BE2C (cell line): ENCODE measurements at regions not wholly inside any gene's neighbourhood (a gene's known extent, or its start where the extent isn't known, plus 50 kb on each side); places are given as distances from the start of the nearest gene placed in this dataset.
A peak's percentile ranks its signal among the peaks of the same experiment; 100 is the strongest.

Source experiments
- DNase-seq: peaks from one replicate; pipeline ENCODE4 v3.0.0-alpha.2; 2020
- H3K27me3 ChIP-seq: fragments of 250-450 bp; sonication (Bioruptor Pico); 2 replicates; pipeline ENCODE4 v1.5.1; 2020; ENCODE audit warnings: mild to moderate bottlenecking
- H3K36me3 ChIP-seq: fragments of 250-450 bp; sonication (Bioruptor Pico); 2 replicates; pipeline ENCODE4 v1.5.1; 2020; ENCODE audit warnings: mild to moderate bottlenecking
- H3K4me1 ChIP-seq: fragments of 250-450 bp; sonication (Bioruptor Pico); 2 replicates; pipeline ENCODE4 v1.5.1; 2020
- H3K4me3 ChIP-seq: 2 replicates; pipeline ENCODE4 v1.5.1; 2011; ENCODE audit warnings: low read depth, low read length
- H3K9me3 ChIP-seq: fragments of 250-450 bp; sonication (Bioruptor Pico); 2 replicates; pipeline ENCODE4 v1.5.1; 2020
- CTCF ChIP-seq: IDR thresholded peaks from 2 replicates; pipeline ENCODE4 v1.5.1; 2012; ENCODE audit warnings: mild to moderate bottlenecking, low read depth, low read length

DNA sequence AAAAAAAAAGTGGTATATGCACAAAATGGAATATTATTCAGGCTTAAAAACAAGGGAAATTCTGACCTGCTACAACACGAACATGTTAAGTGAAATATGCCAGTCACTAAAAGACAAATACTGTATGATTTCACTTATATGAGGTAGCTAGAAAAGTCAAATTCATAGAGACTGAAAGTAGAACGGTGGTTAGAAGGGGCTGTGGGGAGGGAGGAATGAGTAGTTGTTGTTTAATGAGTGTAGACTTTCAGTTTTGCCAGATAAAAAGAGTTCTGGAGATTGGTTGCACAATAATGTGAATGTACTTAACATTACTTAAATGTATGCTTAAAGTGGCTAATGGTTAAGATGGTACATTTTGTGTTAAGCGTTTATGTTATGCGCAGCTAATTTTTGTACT lies 79.5 kb upstream of the IL12B start:
- no peak for TF ChIP-seq CTCF
- peaks cover 40% of the 10 kb centered on the region for H3K27me3 ChIP-seq
- no peak overlapping the region for H3K4me3 ChIP-seq
- no peak for DNase-seq
- no peaks in the 10 kb centered on the region for H3K4me1 ChIP-seq
- H3K9me3 ChIP-seq = no peaks in the 10 kb centered on the region
- no peaks in the 10 kb centered on the region for H3K36me3 ChIP-seq

DNA sequence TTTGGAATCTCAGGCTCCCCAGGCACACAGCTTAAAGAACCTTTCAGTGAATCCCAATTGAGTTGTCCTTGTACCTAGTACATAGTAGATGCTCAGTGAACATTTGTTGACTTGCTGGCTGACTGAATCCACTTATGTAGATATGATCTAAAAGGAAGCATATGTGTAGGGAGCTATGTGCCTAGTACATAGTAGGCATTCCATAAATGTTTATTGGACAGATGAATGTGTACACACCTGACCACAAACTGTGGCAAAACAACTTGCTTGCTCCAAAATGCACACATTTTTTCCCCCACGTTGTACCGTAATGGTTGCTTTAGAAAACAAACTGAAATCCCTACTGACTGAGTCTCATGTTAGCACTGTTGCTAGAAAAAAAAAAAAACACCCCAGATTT lies 80.2 kb upstream of the IL12B start:
- Histone ChIP-seq H3K4me3 (no peak overlapping the region), H3K36me3 (no peaks in the 10 kb centered on the region), H3K9me3 (no peaks in the 10 kb centered on the region), H3K4me1 (no peaks in the 10 kb centered on the region), H3K27me3 (peaks cover 34% of the 10 kb centered on the region)
- DNase-seq = no peak
- no peak for TF ChIP-seq CTCF

GRCh38 chr5:159411115-159411514 lies 80.8 kb upstream of the IL12B start:
- no peak overlapping the region for H3K4me3 ChIP-seq
- H3K9me3 ChIP-seq = no peaks in the 10 kb centered on the region
- H3K36me3 ChIP-seq = no peaks in the 10 kb centered on the region
- DNase-seq = no peak
- H3K27me3 ChIP-seq = peaks cover 27% of the 10 kb centered on the region
- no peak for TF ChIP-seq CTCF
- no peaks in the 10 kb centered on the region for H3K4me1 ChIP-seq

- H3K4me1 ChIP-seq = no peaks in the 10 kb centered on the region
- no peak for DNase-seq
- no peak for TF ChIP-seq CTCF
Measured at GRCh38 chr5:159412284-159413046, 82.2 kb upstream of the IL12B start.

GRCh38 chr5:159414021-159414420 lies 83.7 kb upstream of the IL12B start:
- TF ChIP-seq CTCF = no peak
- Histone ChIP-seq H3K9me3 (no peaks in the 10 kb centered on the region), H3K27me3 (peaks cover 4% of the 10 kb centered on the region; the same call in 1 of the 2 replicates), H3K4me3 (no peak overlapping the region), H3K4me1 (no peaks in the 10 kb centered on the region), H3K36me3 (no peaks in the 10 kb centered on the region)
- no peak for DNase-seq

More at GRCh38 chr5:159412284-159413046, 82.2 kb upstream of the IL12B start:
- Histone ChIP-seq H3K36me3 (no peaks in the 10 kb centered on the region), H3K4me3 (no peak overlapping the region), H3K27me3 (peaks cover 14% of the 10 kb centered on the region; the same call in 1 of the 2 replicates), H3K9me3 (no peaks in the 10 kb centered on the region)

- peak overlapping the region; percentile 22; the same call in 1 of the 2 replicates for H3K4me3 ChIP-seq
- no peaks in the 10 kb centered on the region for H3K27me3 ChIP-seq
- peak; percentile 20 for DNase-seq
- H3K4me1 ChIP-seq = no peaks in the 10 kb centered on the region
- no peaks in the 10 kb centered on the region for H3K36me3 ChIP-seq
- H3K9me3 ChIP-seq = no peaks in the 10 kb centered on the region
- TF ChIP-seq CTCF = no peak
Measured at GRCh38 chr5:159415301-159415937, 85.1 kb upstream of the IL12B start.
